Spleen (tissue), 7 donors: ENCODE measurements at regions not wholly inside any gene's neighbourhood (a gene's known extent, or its start where the extent isn't known, plus 50 kb on each side); places are given as distances from the start of the nearest gene placed in this dataset.

Source experiments
- POLR2A ChIP-seq, 3 donors: fragments of 450-650 bp; IDR thresholded peaks; one replicate each; pipeline ENCODE4 v1.5.1; 2017; ENCODE audit warnings: antibody characterized with exemption in 3 of 3, mild to moderate bottlenecking in 1 of 3
- TF ChIP-seq, protein P1 (sequence below), 11 experiments: fragments of 200-600 bp in 7 of 11; fragments of 450-650 bp in 4 of 11; sonication (generic) in 4 of 11; IDR thresholded peaks in 8 of 11; conservative IDR thresholded peaks in 3 of 11; 1 replicate in 7 of 11; 2 replicates in 4 of 11; pipeline versions ENCODE4 v1.4.0 to v1.8.0; 2016 to 2021; ENCODE audit warnings: antibody characterized with exemption in 11 of 11, inconsistent platforms in 4 of 11, mild to moderate bottlenecking in 1 of 11
- donor health status: DM: no; HTN: no; CAD: no; lungs with moderate emphysema.
- donor health status: DM: no; HTN: no; CAD: no.
- donor health status: DM: no; HTN: no; CAD: no.

DNA sequence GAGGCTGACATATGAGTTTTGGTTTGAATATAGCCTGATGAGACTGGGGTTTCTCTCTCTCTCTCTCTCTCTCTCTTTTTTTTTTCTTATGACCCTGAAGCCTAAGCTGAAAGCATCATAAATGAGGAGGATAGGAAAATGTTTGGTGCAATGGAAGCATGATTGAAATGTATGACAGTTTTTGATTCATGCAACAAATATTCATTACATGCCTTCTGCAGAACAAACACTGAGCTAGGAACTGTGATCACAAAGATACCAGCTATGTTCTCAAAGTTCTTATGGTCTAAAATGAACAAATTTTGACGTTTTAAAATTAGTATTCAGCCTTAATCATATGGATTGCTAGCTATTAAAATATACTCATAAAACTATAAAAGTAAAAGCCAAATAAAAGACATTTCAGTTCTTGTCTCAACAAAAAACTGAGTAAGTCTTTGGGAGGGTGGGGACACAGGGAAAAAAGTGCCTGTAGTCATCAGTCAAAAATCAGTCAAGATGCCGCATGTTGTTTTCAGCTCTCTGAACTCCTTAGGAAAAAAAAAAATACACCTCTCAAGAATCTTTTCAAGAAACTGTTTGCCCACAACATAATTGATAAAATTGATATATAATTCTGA is 57.2 kb downstream of the NKX6-1 start:
- TF ChIP-seq, protein P1, sequence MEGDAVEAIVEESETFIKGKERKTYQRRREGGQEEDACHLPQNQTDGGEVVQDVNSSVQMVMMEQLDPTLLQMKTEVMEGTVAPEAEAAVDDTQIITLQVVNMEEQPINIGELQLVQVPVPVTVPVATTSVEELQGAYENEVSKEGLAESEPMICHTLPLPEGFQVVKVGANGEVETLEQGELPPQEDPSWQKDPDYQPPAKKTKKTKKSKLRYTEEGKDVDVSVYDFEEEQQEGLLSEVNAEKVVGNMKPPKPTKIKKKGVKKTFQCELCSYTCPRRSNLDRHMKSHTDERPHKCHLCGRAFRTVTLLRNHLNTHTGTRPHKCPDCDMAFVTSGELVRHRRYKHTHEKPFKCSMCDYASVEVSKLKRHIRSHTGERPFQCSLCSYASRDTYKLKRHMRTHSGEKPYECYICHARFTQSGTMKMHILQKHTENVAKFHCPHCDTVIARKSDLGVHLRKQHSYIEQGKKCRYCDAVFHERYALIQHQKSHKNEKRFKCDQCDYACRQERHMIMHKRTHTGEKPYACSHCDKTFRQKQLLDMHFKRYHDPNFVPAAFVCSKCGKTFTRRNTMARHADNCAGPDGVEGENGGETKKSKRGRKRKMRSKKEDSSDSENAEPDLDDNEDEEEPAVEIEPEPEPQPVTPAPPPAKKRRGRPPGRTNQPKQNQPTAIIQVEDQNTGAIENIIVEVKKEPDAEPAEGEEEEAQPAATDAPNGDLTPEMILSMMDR (IDR thresholded peaks at IDR 0.05 in 8 of 11, conservative IDR thresholded peaks at IDR 0.05 in 3 of 11): no peak
- no peak for TF ChIP-seq POLR2A (IDR thresholded peaks at IDR 0.05)
